HCT116 (cell line): ENCODE measurements at regions not wholly inside any gene's neighbourhood (a gene's known extent, or its start where the extent isn't known, plus 50 kb on each side); places are given as distances from the start of the nearest gene placed in this dataset.

Experiments used
- ATAC-seq: fragments of 200-7000 bp; cut with Tn5 transposase; 2 replicates; pipeline ENCODE4 v1.9.1; 2020; ENCODE audit warnings: mild to moderate bottlenecking, moderate library complexity
- BruUV-seq: library from RNA; stranded (reverse); fragments of 400-500 nt; replicated peaks from 2 replicates; lab custom pipeline; 2021; lab: Mats Ljungman, UMichigan
- CTCF ChIA-PET: fragments of 300-600 bp; sonication (Branson Sonifier 250); formaldehyde crosslinking; loops from one replicate; lab custom pipeline; 2021; ENCODE audit warnings: antibody characterized with exemption; lab: Charles Lee
- POLR2A ChIA-PET: fragments of 300-600, 350-600 bp; sonication (Branson Sonifier 250); formaldehyde crosslinking; loops from one replicate; lab custom pipeline; 2021; ENCODE audit warnings: antibody characterized with exemption; lab: Charles Lee
- RAD21 ChIA-PET, 2 experiments: fragments of 300-600 bp; sonication (Branson Sonifier 250); formaldehyde crosslinking; loops; one replicate each; lab custom pipeline; 2023; ENCODE audit warnings: low total read pairs in 2 of 2; ENCODE audit not compliant: uncharacterized antibody in 2 of 2, unreplicated experiment in 2 of 2, low non-redundant PET in 1 of 2; lab: Charles Lee
- DNase-seq: peaks from one replicate; pipeline ENCODE4 v3.0.0-alpha.2; 2010; ENCODE audit warnings: low read depth, low spot score
- H2AFZ ChIP-seq: fragments of 200-600 bp; shearing (Covaris generic), sonication (generic); 2 replicates; pipeline ENCODE4 v1.6.1; 2017; ENCODE audit warnings: low read depth, mixed run types, mixed read lengths, antibody characterized with exemption, low read length; ENCODE audit not compliant: poor library complexity, severe bottlenecking
- H3K27ac ChIP-seq: 2 replicates; pipeline ENCODE4 v1.5.1; 2012; ENCODE audit warnings: low read depth, low read length
- H3K27me3 ChIP-seq: fragments of 200-600 bp; sonication (generic); 2 replicates; pipeline ENCODE4 v1.6.1; 2016; ENCODE audit warnings: mixed run types, low read length, mixed read lengths; ENCODE audit not compliant: insufficient read depth
- H3K36me3 ChIP-seq, 2 experiments: fragments of 200-500 bp in 1 of 2; fragments of 200-600 bp in 1 of 2; sonication (Bioruptor generic) in 1 of 2; sonication (generic) in 1 of 2; 2 replicates each; pipeline versions ENCODE4 v1.5.1 to v1.6.1; 2014 to 2016; ENCODE audit warnings: low read length in 2 of 2, inconsistent platforms in 1 of 2, mixed read lengths in 1 of 2, mixed run types in 1 of 2; ENCODE audit not compliant: insufficient read depth in 2 of 2, control insufficient read depth in 1 of 2
- H3K4me1 ChIP-seq, 2 experiments: fragments of 200-600 bp in 1 of 2; sonication (generic) in 1 of 2; 2 replicates each; pipeline versions ENCODE4 v1.5.1 to v1.6.1; 2012 to 2017; ENCODE audit warnings: low read length in 2 of 2, inconsistent platforms in 1 of 2, mild to moderate bottlenecking in 1 of 2, mixed read lengths in 1 of 2, mixed run types in 1 of 2, moderate library complexity in 1 of 2; ENCODE audit not compliant: insufficient read depth in 2 of 2, control insufficient read depth in 1 of 2
- H3K4me2 ChIP-seq: fragments of 200-600 bp; sonication (generic); 2 replicates; pipeline ENCODE4 v1.6.1; 2017; ENCODE audit warnings: mixed run types, low read length, mixed read lengths
- H3K4me3 ChIP-seq, 2 experiments: fragments of 200-600 bp in 1 of 2; sonication (generic) in 1 of 2; replicated peaks in 1 of 2; 2 replicates each; pipeline ENCODE4 v1.5.1; 2011 to 2016; ENCODE audit warnings: low read length in 2 of 2, control low read depth in 1 of 2, low read depth in 1 of 2, mild to moderate bottlenecking in 1 of 2, mixed read lengths in 1 of 2, mixed run types in 1 of 2
- H3K79me2 ChIP-seq: fragments of 200-600 bp; sonication (generic); 2 replicates; pipeline ENCODE4 v1.6.1; 2017; ENCODE audit warnings: mild to moderate bottlenecking, mixed run types, low read length, moderate library complexity, mixed read lengths; ENCODE audit not compliant: insufficient read depth
- H3K9ac ChIP-seq: fragments of 200-600 bp; sonication (generic); 2 replicates; pipeline ENCODE4 v1.6.1; 2016; ENCODE audit warnings: low read length, mixed read lengths
- H3K9me2 ChIP-seq: fragments of 200-600 bp; sonication (generic), shearing (Covaris generic); 2 replicates; pipeline ENCODE4 v1.6.1; 2017; ENCODE audit warnings: mixed run types, mild to moderate bottlenecking, moderate library complexity; ENCODE audit not compliant: insufficient read depth
- H3K9me3 ChIP-seq, 2 experiments: fragments of 200-500 bp in 1 of 2; fragments of 200-600 bp in 1 of 2; sonication (Bioruptor generic) in 1 of 2; sonication (generic) in 1 of 2; 2 replicates each; pipeline ENCODE4 v1.6.1; 2014 to 2017; ENCODE audit warnings: low read length in 2 of 2, mixed read lengths in 2 of 2, inconsistent platforms in 1 of 2, low read depth in 1 of 2, mild to moderate bottlenecking in 1 of 2, mixed run types in 1 of 2, moderate library complexity in 1 of 2; ENCODE audit not compliant: control insufficient read depth in 1 of 2, insufficient read depth in 1 of 2
- H4K20me1 ChIP-seq: fragments of 200-600 bp; sonication (generic), shearing (Covaris generic); 2 replicates; pipeline ENCODE4 v1.6.1; 2017; ENCODE audit warnings: mixed run types, mild to moderate bottlenecking, moderate library complexity; ENCODE audit not compliant: insufficient read depth
- CBX3 ChIP-seq: IDR thresholded peaks from 2 replicates; pipeline ENCODE4 v1.6.1; 2012; ENCODE audit warnings: low read depth
- CEBPB ChIP-seq: IDR thresholded peaks from 2 replicates; pipeline ENCODE4 v1.6.1; 2012; ENCODE audit warnings: low read depth
- EZH2 ChIP-seq: fragments of 200-600 bp; sonication (generic); IDR thresholded peaks from 2 replicates; pipeline ENCODE4 v1.6.1; 2017; ENCODE audit warnings: antibody characterized with exemption, mixed run types
- FOSL1 ChIP-seq: IDR thresholded peaks from 2 replicates; pipeline ENCODE4 v1.6.1; 2012; ENCODE audit warnings: low read depth
- POLR2A ChIP-seq: IDR thresholded peaks from 2 replicates; pipeline ENCODE4 v1.7.0; 2011; ENCODE audit warnings: borderline replicate concordance; ENCODE audit not compliant: insufficient read depth, insufficient read length; ENCODE audit errors: extremely low read depth
- RAD21 ChIP-seq: IDR thresholded peaks from 2 replicates; pipeline ENCODE4 v1.6.1; 2012; ENCODE audit warnings: low read depth, mild to moderate bottlenecking
- SIN3A ChIP-seq: IDR thresholded peaks from 2 replicates; pipeline ENCODE4 v1.6.1; 2012; ENCODE audit warnings: low read depth
- SP1 ChIP-seq: IDR thresholded peaks from 2 replicates; pipeline ENCODE4 v1.6.1; 2012; ENCODE audit warnings: low read depth
- SRF ChIP-seq: IDR thresholded peaks from 2 replicates; pipeline ENCODE4 v1.6.1; 2012; ENCODE audit warnings: low read depth
- TCF7L2 ChIP-seq: IDR thresholded peaks from 2 replicates; pipeline ENCODE4 v1.7.0; 2011; ENCODE audit warnings: borderline replicate concordance, inconsistent platforms; ENCODE audit not compliant: insufficient read depth, insufficient read length; ENCODE audit errors: extremely low read depth
- YY1 ChIP-seq: IDR thresholded peaks from 2 replicates; pipeline ENCODE4 v1.6.1; 2011; ENCODE audit warnings: low read length, low read depth, moderate library complexity, mild to moderate bottlenecking; ENCODE audit not compliant: insufficient replicate concordance; ENCODE audit errors: extremely low read depth
- ZFX ChIP-seq: fragments of 450-650 bp; IDR thresholded peaks from 2 replicates; pipeline ENCODE4 v1.6.1; 2017
- ZNF274 ChIP-seq: fragments of 200-500 bp; sonication (Bioruptor generic); IDR thresholded peaks from 2 replicates; pipeline ENCODE4 v1.6.1; 2014; ENCODE audit warnings: mild to moderate bottlenecking, low read depth, low read length, inconsistent platforms
- intact Hi-C: fragments of 100-400 bp; cut with micrococcal nuclease; formaldehyde crosslinking; loops from 2 replicates; pipeline ENCODE4 v1.10.0; 2022
- TF ChIP-seq, protein P1 (sequence below): IDR thresholded peaks from 2 replicates; pipeline ENCODE4 v1.6.1; 2011; ENCODE audit warnings: mild to moderate bottlenecking, low read length, moderate library complexity; ENCODE audit not compliant: insufficient replicate concordance; ENCODE audit errors: extremely low read depth
- TF ChIP-seq, protein P2 (sequence below): IDR thresholded peaks from 2 replicates; pipeline ENCODE4 v1.6.1; 2012
- TF ChIP-seq, protein P3 (sequence below): IDR thresholded peaks from 2 replicates; pipeline ENCODE4 v1.6.1; 2012; ENCODE audit warnings: low read depth
- TF ChIP-seq, protein P4 (sequence below), 3 experiments: fragments of 200-600 bp in 1 of 3; sonication (generic) in 1 of 3; IDR thresholded peaks in 2 of 3; conservative IDR thresholded peaks in 1 of 3; 2 replicates each; pipeline ENCODE4 v1.5.1; 2012 to 2017; ENCODE audit warnings: low read depth in 2 of 3, low read length in 2 of 3, antibody characterized with exemption in 1 of 3, borderline replicate concordance in 1 of 3, control low read depth in 1 of 3, mild to moderate bottlenecking in 1 of 3, mixed read lengths in 1 of 3, mixed run types in 1 of 3, moderate library complexity in 1 of 3; ENCODE audit not compliant: insufficient read depth in 1 of 3
- TF ChIP-seq, protein P5 (sequence below): IDR thresholded peaks from 2 replicates; pipeline ENCODE4 v1.6.1; 2012

DNA sequence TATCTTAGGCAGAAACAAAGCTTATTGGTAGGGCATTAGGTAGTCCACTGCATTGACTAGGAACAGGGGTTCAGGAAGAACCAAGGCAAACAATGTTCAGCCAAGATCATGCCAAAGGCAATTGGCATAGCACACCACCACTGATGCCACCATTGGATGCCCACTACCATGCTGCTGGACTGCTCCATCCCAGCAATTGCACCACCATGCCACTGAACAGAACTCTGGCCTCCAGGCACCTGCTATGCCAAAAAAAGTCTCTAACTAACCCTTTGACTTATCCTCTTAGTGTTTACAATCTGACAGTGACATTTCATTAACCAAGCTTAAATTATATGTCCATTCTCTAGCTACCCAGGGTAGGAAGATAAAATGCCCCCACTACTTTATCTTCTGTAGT, 509.6 kb upstream of the CAMK1G start:
- H4K20me1 ChIP-seq, result no peaks in the 10 kb centered on the region
- H3K27me3 ChIP-seq, result no peaks in the 10 kb centered on the region
- POLR2A ChIA-PET, result no interaction called here
- no peak overlapping the region for H2AFZ ChIP-seq
- H3K27ac ChIP-seq, result no peak overlapping the region
- no TSS peak for BruUV-seq
- no peak overlapping the region for H3K4me3 ChIP-seq
- H3K36me3 ChIP-seq, result no peaks in the 10 kb centered on the region
- H3K9me2 ChIP-seq, result no peaks in the 10 kb centered on the region
- TF ChIP-seq, protein P1, sequence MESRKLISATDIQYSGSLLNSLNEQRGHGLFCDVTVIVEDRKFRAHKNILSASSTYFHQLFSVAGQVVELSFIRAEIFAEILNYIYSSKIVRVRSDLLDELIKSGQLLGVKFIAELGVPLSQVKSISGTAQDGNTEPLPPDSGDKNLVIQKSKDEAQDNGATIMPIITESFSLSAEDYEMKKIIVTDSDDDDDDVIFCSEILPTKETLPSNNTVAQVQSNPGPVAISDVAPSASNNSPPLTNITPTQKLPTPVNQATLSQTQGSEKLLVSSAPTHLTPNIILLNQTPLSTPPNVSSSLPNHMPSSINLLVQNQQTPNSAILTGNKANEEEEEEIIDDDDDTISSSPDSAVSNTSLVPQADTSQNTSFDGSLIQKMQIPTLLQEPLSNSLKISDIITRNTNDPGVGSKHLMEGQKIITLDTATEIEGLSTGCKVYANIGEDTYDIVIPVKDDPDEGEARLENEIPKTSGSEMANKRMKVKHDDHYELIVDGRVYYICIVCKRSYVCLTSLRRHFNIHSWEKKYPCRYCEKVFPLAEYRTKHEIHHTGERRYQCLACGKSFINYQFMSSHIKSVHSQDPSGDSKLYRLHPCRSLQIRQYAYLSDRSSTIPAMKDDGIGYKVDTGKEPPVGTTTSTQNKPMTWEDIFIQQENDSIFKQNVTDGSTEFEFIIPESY, result no peak
- TF ChIP-seq RAD21 (no peak), ZNF274 (no peak), SIN3A (no peak), CEBPB (no peak), YY1 (no peak), POLR2A (no peak), SRF (no peak), EZH2 (no peak), ZFX (no peak), TCF7L2 (no peak), SP1 (no peak), CBX3 (no peak), FOSL1 (no peak)
- TF ChIP-seq, protein P2, sequence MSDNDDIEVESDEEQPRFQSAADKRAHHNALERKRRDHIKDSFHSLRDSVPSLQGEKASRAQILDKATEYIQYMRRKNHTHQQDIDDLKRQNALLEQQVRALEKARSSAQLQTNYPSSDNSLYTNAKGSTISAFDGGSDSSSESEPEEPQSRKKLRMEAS, result no peak
- TF ChIP-seq, protein P3, sequence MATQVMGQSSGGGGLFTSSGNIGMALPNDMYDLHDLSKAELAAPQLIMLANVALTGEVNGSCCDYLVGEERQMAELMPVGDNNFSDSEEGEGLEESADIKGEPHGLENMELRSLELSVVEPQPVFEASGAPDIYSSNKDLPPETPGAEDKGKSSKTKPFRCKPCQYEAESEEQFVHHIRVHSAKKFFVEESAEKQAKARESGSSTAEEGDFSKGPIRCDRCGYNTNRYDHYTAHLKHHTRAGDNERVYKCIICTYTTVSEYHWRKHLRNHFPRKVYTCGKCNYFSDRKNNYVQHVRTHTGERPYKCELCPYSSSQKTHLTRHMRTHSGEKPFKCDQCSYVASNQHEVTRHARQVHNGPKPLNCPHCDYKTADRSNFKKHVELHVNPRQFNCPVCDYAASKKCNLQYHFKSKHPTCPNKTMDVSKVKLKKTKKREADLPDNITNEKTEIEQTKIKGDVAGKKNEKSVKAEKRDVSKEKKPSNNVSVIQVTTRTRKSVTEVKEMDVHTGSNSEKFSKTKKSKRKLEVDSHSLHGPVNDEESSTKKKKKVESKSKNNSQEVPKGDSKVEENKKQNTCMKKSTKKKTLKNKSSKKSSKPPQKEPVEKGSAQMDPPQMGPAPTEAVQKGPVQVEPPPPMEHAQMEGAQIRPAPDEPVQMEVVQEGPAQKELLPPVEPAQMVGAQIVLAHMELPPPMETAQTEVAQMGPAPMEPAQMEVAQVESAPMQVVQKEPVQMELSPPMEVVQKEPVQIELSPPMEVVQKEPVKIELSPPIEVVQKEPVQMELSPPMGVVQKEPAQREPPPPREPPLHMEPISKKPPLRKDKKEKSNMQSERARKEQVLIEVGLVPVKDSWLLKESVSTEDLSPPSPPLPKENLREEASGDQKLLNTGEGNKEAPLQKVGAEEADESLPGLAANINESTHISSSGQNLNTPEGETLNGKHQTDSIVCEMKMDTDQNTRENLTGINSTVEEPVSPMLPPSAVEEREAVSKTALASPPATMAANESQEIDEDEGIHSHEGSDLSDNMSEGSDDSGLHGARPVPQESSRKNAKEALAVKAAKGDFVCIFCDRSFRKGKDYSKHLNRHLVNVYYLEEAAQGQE, result no peak
- TF ChIP-seq, protein P4, sequence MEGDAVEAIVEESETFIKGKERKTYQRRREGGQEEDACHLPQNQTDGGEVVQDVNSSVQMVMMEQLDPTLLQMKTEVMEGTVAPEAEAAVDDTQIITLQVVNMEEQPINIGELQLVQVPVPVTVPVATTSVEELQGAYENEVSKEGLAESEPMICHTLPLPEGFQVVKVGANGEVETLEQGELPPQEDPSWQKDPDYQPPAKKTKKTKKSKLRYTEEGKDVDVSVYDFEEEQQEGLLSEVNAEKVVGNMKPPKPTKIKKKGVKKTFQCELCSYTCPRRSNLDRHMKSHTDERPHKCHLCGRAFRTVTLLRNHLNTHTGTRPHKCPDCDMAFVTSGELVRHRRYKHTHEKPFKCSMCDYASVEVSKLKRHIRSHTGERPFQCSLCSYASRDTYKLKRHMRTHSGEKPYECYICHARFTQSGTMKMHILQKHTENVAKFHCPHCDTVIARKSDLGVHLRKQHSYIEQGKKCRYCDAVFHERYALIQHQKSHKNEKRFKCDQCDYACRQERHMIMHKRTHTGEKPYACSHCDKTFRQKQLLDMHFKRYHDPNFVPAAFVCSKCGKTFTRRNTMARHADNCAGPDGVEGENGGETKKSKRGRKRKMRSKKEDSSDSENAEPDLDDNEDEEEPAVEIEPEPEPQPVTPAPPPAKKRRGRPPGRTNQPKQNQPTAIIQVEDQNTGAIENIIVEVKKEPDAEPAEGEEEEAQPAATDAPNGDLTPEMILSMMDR (IDR thresholded peaks at IDR 0.05 in 2 of 3, conservative IDR thresholded peaks at IDR 0.05 in 1 of 3; ENCODE audit: borderline replicate concordance in 1 of 3, insufficient read depth in 1 of 3, low read depth in 2 of 3, low read length in 2 of 3), result no peak
- TF ChIP-seq, protein P5, sequence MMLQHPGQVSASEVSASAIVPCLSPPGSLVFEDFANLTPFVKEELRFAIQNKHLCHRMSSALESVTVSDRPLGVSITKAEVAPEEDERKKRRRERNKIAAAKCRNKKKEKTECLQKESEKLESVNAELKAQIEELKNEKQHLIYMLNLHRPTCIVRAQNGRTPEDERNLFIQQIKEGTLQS, result no peak
- TF ChIP-seq, all 23 proteins: peak for 0
- ChIA-PET CTCF (no interaction called here), RAD21 (no interaction called here)
- Histone ChIP-seq H3K79me2 (no peaks in the 10 kb centered on the region), H3K4me2 (no peak overlapping the region), H3K9me3 (no peaks in the 10 kb centered on the region), H3K9ac (no peak overlapping the region), H3K4me1 (no peaks in the 10 kb centered on the region)
- intact Hi-C loops, result no loop called here
- DNase-seq, result no peak
- ATAC-seq, result no peak
